ENCODE measurements at regions not wholly inside any gene's neighbourhood (a gene's known extent, or its start where the extent isn't known, plus 50 kb on each side); places are given as distances from the start of the nearest gene placed in this dataset.
A peak's percentile ranks its signal among the peaks of the same experiment; 100 is the strongest.

DNA sequence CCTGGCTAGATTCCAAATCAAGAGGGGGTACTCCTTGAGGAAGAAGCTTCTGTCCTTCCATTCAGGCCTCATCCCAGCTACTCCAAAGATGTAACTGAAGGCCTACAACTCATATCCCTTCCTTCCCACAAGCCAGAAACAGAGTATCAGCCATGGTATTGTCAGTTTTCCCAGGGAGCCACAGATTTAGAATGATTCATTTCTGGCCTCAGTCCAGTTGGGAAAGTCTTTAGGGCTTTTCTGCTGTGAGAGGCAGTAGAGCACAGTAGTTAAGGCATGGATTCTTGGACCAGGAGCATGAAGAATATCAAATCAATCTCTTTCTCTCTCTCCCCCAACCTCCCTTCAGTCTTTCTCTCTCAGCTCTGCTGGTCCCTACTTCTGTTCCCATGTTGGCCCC is 505.0 kb downstream of the BCOR start:
- peaks cover 3% of the 10 kb centered on the region for H3K9me3 Mint-ChIP-seq
- H3K27ac Mint-ChIP-seq = no peak overlapping the region
- no peaks in the 10 kb centered on the region for H3K36me3 Mint-ChIP-seq (ENCODE audit: low read depth)
- no peak overlapping the region for H3K4me3 Mint-ChIP-seq
- H3K4me1 Mint-ChIP-seq = no peaks in the 10 kb centered on the region
- TF ChIP-seq, protein P1, sequence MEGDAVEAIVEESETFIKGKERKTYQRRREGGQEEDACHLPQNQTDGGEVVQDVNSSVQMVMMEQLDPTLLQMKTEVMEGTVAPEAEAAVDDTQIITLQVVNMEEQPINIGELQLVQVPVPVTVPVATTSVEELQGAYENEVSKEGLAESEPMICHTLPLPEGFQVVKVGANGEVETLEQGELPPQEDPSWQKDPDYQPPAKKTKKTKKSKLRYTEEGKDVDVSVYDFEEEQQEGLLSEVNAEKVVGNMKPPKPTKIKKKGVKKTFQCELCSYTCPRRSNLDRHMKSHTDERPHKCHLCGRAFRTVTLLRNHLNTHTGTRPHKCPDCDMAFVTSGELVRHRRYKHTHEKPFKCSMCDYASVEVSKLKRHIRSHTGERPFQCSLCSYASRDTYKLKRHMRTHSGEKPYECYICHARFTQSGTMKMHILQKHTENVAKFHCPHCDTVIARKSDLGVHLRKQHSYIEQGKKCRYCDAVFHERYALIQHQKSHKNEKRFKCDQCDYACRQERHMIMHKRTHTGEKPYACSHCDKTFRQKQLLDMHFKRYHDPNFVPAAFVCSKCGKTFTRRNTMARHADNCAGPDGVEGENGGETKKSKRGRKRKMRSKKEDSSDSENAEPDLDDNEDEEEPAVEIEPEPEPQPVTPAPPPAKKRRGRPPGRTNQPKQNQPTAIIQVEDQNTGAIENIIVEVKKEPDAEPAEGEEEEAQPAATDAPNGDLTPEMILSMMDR (IDR thresholded peaks at IDR 0.05; ENCODE audit: unreplicated experiment in 3 of 3) = no peak
- no peaks in the 10 kb centered on the region for H3K27me3 Mint-ChIP-seq (ENCODE audit: low read depth)

DNA sequence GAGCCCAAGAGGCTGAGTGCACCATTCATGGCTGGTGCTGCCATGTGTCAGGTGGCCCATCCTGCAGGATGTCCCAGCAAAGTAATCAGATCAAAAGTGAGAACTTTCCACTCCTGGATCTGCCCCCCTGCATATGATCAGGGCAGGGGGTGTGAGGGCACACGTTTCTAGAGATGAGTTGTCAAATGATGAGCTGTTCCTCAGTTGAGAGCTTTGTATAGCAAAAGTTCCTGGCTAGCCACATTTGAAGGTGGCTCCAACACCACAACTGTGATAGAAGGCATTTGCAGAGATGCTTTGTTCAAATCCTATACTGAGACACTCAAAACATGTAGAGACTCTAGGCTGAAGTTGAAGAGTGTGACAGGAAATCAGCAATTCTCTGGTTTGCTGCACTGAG is 501.8 kb downstream of the BCOR start:
- Mint-ChIP-seq H3K27me3 (ENCODE audit: low read depth) (no peaks in the 10 kb centered on the region), H3K27ac (no peak overlapping the region), H3K4me3 (no peak overlapping the region), H3K9me3 (peaks cover 5% of the 10 kb centered on the region), H3K36me3 (ENCODE audit: low read depth) (no peaks in the 10 kb centered on the region), H3K4me1 (peaks cover 8% of the 10 kb centered on the region)
- TF ChIP-seq, protein P1 (IDR thresholded peaks at IDR 0.05; ENCODE audit: unreplicated experiment in 3 of 3) = no peak

DNA sequence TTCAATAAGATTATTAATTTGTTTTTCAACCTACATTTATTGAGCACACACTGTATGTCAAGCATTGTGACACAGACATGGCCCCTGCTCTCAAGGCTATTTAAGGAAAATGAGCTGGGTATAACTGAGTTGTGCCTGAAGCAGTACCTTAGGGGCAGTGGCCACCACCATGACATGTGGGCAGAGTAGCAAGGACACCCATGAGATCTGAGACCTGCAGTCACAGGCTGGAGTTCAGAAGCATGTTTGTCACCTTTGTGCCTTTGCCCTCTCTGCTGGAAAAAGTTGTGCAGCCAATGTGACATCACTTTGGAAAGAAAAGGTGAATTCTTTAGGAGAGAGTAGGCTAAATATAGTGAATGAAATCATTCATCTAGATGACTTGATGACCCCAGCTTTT is 501.3 kb downstream of the BCOR start:
- H3K4me1 Mint-ChIP-seq = peaks cover 13% of the 10 kb centered on the region
- TF ChIP-seq, protein P1 (IDR thresholded peaks at IDR 0.05; ENCODE audit: unreplicated experiment in 3 of 3) = no peak
- H3K27me3 Mint-ChIP-seq (ENCODE audit: low read depth) = peaks cover 3% of the 10 kb centered on the region
- H3K4me3 Mint-ChIP-seq = no peak overlapping the region
- H3K9me3 Mint-ChIP-seq = peaks cover 5% of the 10 kb centered on the region
- no peaks in the 10 kb centered on the region for H3K36me3 Mint-ChIP-seq (ENCODE audit: low read depth)
- H3K27ac Mint-ChIP-seq = no peak overlapping the region

DNA sequence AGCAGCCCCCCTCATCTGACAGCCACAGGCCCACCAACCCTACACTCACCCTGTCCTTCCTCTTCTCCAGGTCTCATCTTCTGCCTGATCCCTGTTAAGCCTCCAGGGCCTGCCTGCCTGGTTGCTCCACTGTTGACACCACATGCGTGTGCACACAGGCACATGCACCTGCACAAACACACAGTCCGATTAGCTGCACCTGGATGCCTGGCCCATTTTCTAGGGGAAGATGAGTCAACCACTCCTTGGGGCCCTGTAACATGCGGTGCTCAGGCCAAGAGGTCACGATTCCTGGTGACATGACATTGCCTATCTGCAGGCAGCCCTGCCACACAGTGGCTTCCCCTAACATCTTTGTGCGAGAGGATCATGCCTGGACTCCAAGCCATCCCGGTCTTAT is 498.4 kb downstream of the BCOR start:
- TF ChIP-seq, protein P1 (IDR thresholded peaks at IDR 0.05; ENCODE audit: unreplicated experiment in 3 of 3) = no peak
- peaks cover 5% of the 10 kb centered on the region for H3K9me3 Mint-ChIP-seq
- no peak overlapping the region for H3K4me3 Mint-ChIP-seq
- H3K27me3 Mint-ChIP-seq (ENCODE audit: low read depth) = peaks cover 11% of the 10 kb centered on the region
- peaks cover 39% of the 10 kb centered on the region for H3K4me1 Mint-ChIP-seq
- H3K27ac Mint-ChIP-seq = no peak overlapping the region
- no peaks in the 10 kb centered on the region for H3K36me3 Mint-ChIP-seq (ENCODE audit: low read depth)

DNA sequence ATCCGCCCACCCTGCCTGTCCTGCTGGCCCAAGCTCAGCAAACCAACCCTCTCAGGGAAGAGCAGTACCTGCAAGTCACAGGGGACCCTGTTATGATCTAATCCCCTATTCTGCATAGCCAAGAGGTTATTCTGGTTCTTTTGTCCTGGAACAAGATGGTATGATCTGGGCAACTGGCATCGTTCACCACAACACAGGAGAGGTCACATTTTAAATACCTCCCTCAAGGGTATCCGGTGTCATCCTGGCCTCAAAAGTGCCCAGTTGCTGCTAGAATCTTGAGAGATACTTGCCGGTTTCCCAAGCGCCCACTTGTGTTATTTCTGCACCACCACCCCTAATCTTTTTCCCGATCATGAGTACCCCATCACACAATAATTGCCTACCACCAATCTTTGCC is 497.5 kb downstream of the BCOR start:
- TF ChIP-seq, protein P1 (IDR thresholded peaks at IDR 0.05; ENCODE audit: unreplicated experiment in 3 of 3) = no peak
- Mint-ChIP-seq H3K27me3 (ENCODE audit: low read depth) (peaks cover 11% of the 10 kb centered on the region), H3K4me3 (no peak overlapping the region), H3K36me3 (ENCODE audit: low read depth) (no peaks in the 10 kb centered on the region), H3K4me1 (peaks cover 45% of the 10 kb centered on the region), H3K27ac (peak overlapping the region in 2 of 3 experiments; percentile 51 to 65), H3K9me3 (peaks cover 5% of the 10 kb centered on the region)

Data from nephron (organoid).